ENCODE measurements at regions not wholly inside any gene's neighbourhood (a gene's known extent, or its start where the extent isn't known, plus 50 kb on each side); places are given as distances from the start of the nearest gene placed in this dataset.

GRCh38 chr10:117830787-117831212 lies 215.9 kb downstream of the RAB11FIP2 start:
- TF ChIP-seq POLR2A (IDR thresholded peaks at IDR 0.05; ENCODE audit: low read depth, low read length) (no peak), POLR2AphosphoS5 (IDR thresholded peaks at IDR 0.05; ENCODE audit: low read length) (no peak), ZZZ3 (IDR thresholded peaks at IDR 0.05; ENCODE audit: control insufficient read depth, insufficient read length, low read depth) (no peak), CTCF (IDR thresholded peaks at IDR 0.05 in 2 of 3, conservative IDR thresholded peaks at IDR 0.05 in 1 of 3; ENCODE audit: control insufficient read depth in 2 of 3, extremely low read depth in 1 of 3, insufficient read depth in 1 of 3, low read depth in 3 of 3, low read length in 3 of 3) (no peak), EZH2 (IDR thresholded peaks at IDR 0.05; ENCODE audit: borderline replicate concordance, control insufficient read depth, low read depth, low read length) (no peak), SIN3A (IDR thresholded peaks at IDR 0.05; ENCODE audit: low read depth, low read length) (no peak), PAX8 (IDR thresholded peaks at IDR 0.05) (no peak), CHD4 (IDR thresholded peaks at IDR 0.05) (no peak), NKRF (conservative IDR thresholded peaks at IDR 0.05) (no peak), NRF1 (conservative IDR thresholded peaks at IDR 0.05; ENCODE audit: low read depth, low read length) (no peak), HDAC2 (IDR thresholded peaks at IDR 0.05) (no peak)

All from GM12878 (cell line).